ENCODE measurements at regions not wholly inside any gene's neighbourhood (a gene's known extent, or its start where the extent isn't known, plus 50 kb on each side); places are given as distances from the start of the nearest gene placed in this dataset.

GRCh38 chr12:77442633-77443032 is 377.3 kb upstream of the E2F7 start:
- H3K27me3 ChIP-seq (ENCODE audit: control insufficient read depth in 5 of 5, insufficient read depth in 4 of 5, low read length in 5 of 5) = no peaks in the 10 kb centered on the region
- H3K27ac ChIP-seq (ENCODE audit: low read depth, low read length) = peak overlapping the region; percentile 39
- peaks cover 0 to 28% (median 9%) of the 10 kb centered on the region in 5 donors for H3K4me1 ChIP-seq (ENCODE audit: control insufficient read depth in 5 of 5, insufficient read depth in 5 of 5, low read length in 5 of 5)
- no peak overlapping the region for H3K4me3 ChIP-seq (ENCODE audit: low read depth in 1 of 5, low read length in 5 of 5)
- H3K9me3 ChIP-seq (ENCODE audit: control insufficient read depth in 5 of 5, low read length in 5 of 5) = peaks cover 0 to 3% (median 0%) of the 10 kb centered on the region in 5 donors
- H3K9ac ChIP-seq (ENCODE audit: low read length in 5 of 5) = peak overlapping the region in 1 of 5 donors; percentile 24
- no peaks in the 10 kb centered on the region for H3K36me3 ChIP-seq (ENCODE audit: control insufficient read depth in 5 of 5, insufficient read depth in 5 of 5, low read length in 5 of 5)

DNA sequence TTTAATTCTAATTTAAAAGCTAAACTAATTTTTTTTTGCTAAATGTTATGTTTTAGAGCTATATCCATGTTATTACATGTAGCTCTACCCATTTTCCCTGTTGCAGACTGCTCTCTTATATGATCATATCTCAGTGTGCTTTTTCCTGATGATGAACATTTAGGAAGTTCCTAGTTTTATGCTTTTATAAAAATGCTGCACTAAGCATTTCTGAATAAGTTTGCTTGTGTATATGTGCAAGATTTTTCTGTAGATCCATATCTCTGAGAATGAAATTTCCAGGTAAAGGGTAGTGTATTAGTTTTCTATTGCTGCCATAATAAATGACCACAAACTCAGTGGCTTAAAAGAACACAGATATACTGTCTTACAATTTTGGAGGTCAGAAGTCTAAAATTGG is 374.4 kb upstream of the E2F7 start:
- Histone ChIP-seq H3K4me3 (ENCODE audit: low read depth in 1 of 5, low read length in 5 of 5) (no peak overlapping the region), H3K9ac (ENCODE audit: low read length in 5 of 5) (no peak overlapping the region), H3K36me3 (ENCODE audit: control insufficient read depth in 5 of 5, insufficient read depth in 5 of 5, low read length in 5 of 5) (no peaks in the 10 kb centered on the region), H3K27ac (ENCODE audit: low read depth, low read length) (no peak overlapping the region), H3K4me1 (ENCODE audit: control insufficient read depth in 5 of 5, insufficient read depth in 5 of 5, low read length in 5 of 5) (peaks cover 2 to 41% (median 20%) of the 10 kb centered on the region in 5 donors), H3K27me3 (ENCODE audit: control insufficient read depth in 5 of 5, insufficient read depth in 4 of 5, low read length in 5 of 5) (no peaks in the 10 kb centered on the region), H3K9me3 (ENCODE audit: control insufficient read depth in 5 of 5, low read length in 5 of 5) (no peaks in the 10 kb centered on the region)

GRCh38 chr12:77438644-77439043 is 373.3 kb upstream of the E2F7 start:
- Histone ChIP-seq H3K4me3 (ENCODE audit: low read depth in 1 of 5, low read length in 5 of 5) (no peak overlapping the region), H3K9ac (ENCODE audit: low read length in 5 of 5) (no peak overlapping the region), H3K27ac (ENCODE audit: low read depth, low read length) (no peak overlapping the region), H3K4me1 (ENCODE audit: control insufficient read depth in 5 of 5, insufficient read depth in 5 of 5, low read length in 5 of 5) (peaks cover 2 to 44% (median 20%) of the 10 kb centered on the region in 5 donors), H3K9me3 (ENCODE audit: control insufficient read depth in 5 of 5, low read length in 5 of 5) (no peaks in the 10 kb centered on the region), H3K36me3 (ENCODE audit: control insufficient read depth in 5 of 5, insufficient read depth in 5 of 5, low read length in 5 of 5) (no peaks in the 10 kb centered on the region), H3K27me3 (ENCODE audit: control insufficient read depth in 5 of 5, insufficient read depth in 4 of 5, low read length in 5 of 5) (no peaks in the 10 kb centered on the region)

DNA sequence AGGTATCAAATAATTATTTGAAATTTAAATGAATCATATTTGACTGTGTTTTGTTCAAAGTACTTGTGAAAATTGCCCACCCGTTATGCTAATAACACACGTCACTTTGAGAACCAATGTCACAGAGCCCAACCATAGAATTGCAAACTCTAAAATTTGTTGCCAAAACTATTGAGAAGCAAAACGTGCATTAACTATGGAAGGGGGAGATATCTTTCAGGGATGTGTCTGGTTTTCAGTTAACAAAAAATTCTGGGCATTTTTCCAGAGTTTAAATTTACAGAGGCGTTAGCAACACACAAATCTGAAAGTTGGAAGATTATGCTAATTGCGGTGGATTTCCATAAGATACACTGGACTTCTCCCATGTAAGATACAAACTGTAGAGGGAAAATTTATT is 371.8 kb upstream of the E2F7 start:
- Histone ChIP-seq H3K9me3 (ENCODE audit: control insufficient read depth in 5 of 5, low read length in 5 of 5) (no peaks in the 10 kb centered on the region), H3K27ac (ENCODE audit: low read depth, low read length) (no peak overlapping the region), H3K9ac (ENCODE audit: low read length in 5 of 5) (no peak overlapping the region), H3K4me1 (ENCODE audit: control insufficient read depth in 5 of 5, insufficient read depth in 5 of 5, low read length in 5 of 5) (peaks cover 0 to 34% (median 11%) of the 10 kb centered on the region in 5 donors), H3K4me3 (ENCODE audit: low read depth in 1 of 5, low read length in 5 of 5) (no peak overlapping the region), H3K27me3 (ENCODE audit: control insufficient read depth in 5 of 5, insufficient read depth in 4 of 5, low read length in 5 of 5) (no peaks in the 10 kb centered on the region), H3K36me3 (ENCODE audit: control insufficient read depth in 5 of 5, insufficient read depth in 5 of 5, low read length in 5 of 5) (no peaks in the 10 kb centered on the region)

DNA sequence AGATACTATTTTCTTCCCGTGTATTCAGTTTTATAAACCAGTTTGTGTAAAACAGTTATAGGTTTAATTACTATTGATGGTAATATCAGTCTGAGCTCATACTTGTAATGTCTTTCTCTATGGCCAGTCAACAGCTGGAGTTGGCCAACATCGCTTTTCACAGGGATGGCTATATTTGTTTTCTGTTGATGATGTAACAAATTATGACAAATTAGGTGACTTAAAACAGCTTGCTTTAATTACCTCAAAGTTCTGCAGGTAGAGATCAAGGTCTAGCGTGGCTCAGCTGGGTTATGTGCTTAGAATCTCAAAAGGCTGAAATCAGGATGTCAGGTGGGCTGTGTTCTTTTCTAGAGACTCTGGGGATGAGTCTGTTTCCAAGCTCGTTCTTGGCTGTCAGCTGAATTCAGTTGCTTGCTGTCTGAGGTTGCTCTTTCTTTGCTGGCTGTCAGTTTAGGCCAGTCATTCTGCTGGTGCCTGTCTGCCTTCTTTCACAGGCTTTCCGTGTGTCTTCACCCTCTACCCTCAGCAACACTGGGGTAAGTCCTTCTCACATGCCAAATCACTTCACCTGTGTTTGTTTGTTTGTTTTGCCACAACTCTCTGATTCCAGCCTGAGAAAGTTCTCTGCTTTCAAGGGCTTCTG is 370.2 kb upstream of the E2F7 start:
- H3K9me3 ChIP-seq (ENCODE audit: control insufficient read depth in 5 of 5, low read length in 5 of 5) = no peaks in the 10 kb centered on the region
- peak overlapping the region; percentile 40 for H3K27ac ChIP-seq (ENCODE audit: low read depth, low read length)
- H3K36me3 ChIP-seq (ENCODE audit: control insufficient read depth in 5 of 5, insufficient read depth in 5 of 5, low read length in 5 of 5) = no peaks in the 10 kb centered on the region
- no peak overlapping the region for H3K9ac ChIP-seq (ENCODE audit: low read length in 5 of 5)
- no peaks in the 10 kb centered on the region for H3K27me3 ChIP-seq (ENCODE audit: control insufficient read depth in 5 of 5, insufficient read depth in 4 of 5, low read length in 5 of 5)
- no peak overlapping the region for H3K4me3 ChIP-seq (ENCODE audit: low read depth in 1 of 5, low read length in 5 of 5)
- H3K4me1 ChIP-seq (ENCODE audit: control insufficient read depth in 5 of 5, insufficient read depth in 5 of 5, low read length in 5 of 5) = peaks cover 0 to 23% (median 11%) of the 10 kb centered on the region in 5 donors

- Histone ChIP-seq H3K4me1 (ENCODE audit: control insufficient read depth in 5 of 5, insufficient read depth in 5 of 5, low read length in 5 of 5) (peaks cover 0 to 27% (median 11%) of the 10 kb centered on the region in 5 donors), H3K9ac (ENCODE audit: low read length in 5 of 5) (no peak overlapping the region), H3K4me3 (ENCODE audit: low read depth in 1 of 5, low read length in 5 of 5) (no peak overlapping the region), H3K9me3 (ENCODE audit: control insufficient read depth in 5 of 5, low read length in 5 of 5) (no peaks in the 10 kb centered on the region), H3K36me3 (ENCODE audit: control insufficient read depth in 5 of 5, insufficient read depth in 5 of 5, low read length in 5 of 5) (no peaks in the 10 kb centered on the region), H3K27ac (ENCODE audit: low read depth, low read length) (no peak overlapping the region), H3K27me3 (ENCODE audit: control insufficient read depth in 5 of 5, insufficient read depth in 4 of 5, low read length in 5 of 5) (no peaks in the 10 kb centered on the region)
Measured at GRCh38 chr12:77433799-77434198, 368.4 kb upstream of the E2F7 start.

DNA sequence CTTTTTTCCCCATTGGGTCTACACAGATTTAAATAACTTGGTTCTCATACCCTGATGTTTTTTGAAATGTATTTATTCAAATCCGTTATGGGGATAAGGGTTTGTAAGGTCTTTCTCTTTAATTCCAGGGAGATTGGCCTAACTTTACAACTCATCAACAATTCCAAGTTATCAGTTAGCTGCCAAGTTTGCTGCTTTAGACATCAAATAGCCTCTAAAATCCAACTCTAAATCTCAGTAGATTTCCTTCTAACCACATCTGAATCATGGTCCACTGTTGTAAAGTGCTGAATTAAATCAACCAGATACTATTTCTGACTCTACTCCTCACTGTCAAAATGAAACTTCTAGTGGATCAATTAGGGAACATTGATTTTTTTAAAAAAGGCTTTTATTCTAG is 364.1 kb upstream of the E2F7 start:
- H3K27ac ChIP-seq (ENCODE audit: low read depth, low read length) = no peak overlapping the region
- no peaks in the 10 kb centered on the region for H3K36me3 ChIP-seq (ENCODE audit: control insufficient read depth in 5 of 5, insufficient read depth in 5 of 5, low read length in 5 of 5)
- no peak overlapping the region for H3K4me3 ChIP-seq (ENCODE audit: low read depth in 1 of 5, low read length in 5 of 5)
- H3K9me3 ChIP-seq (ENCODE audit: control insufficient read depth in 5 of 5, low read length in 5 of 5) = peaks cover 0 to 3% (median 0%) of the 10 kb centered on the region in 5 donors
- H3K9ac ChIP-seq (ENCODE audit: low read length in 5 of 5) = no peak overlapping the region
- peaks cover 0 to 20% (median 0%) of the 10 kb centered on the region in 5 donors for H3K4me1 ChIP-seq (ENCODE audit: control insufficient read depth in 5 of 5, insufficient read depth in 5 of 5, low read length in 5 of 5)
- no peaks in the 10 kb centered on the region for H3K27me3 ChIP-seq (ENCODE audit: control insufficient read depth in 5 of 5, insufficient read depth in 4 of 5, low read length in 5 of 5)

- H3K27ac ChIP-seq (ENCODE audit: low read depth, low read length) = no peak overlapping the region
- peaks cover 0 to 5% (median 0%) of the 10 kb centered on the region in 5 donors for H3K4me1 ChIP-seq (ENCODE audit: control insufficient read depth in 5 of 5, insufficient read depth in 5 of 5, low read length in 5 of 5)
- H3K9me3 ChIP-seq (ENCODE audit: control insufficient read depth in 5 of 5, low read length in 5 of 5) = peaks cover 0 to 3% (median 0%) of the 10 kb centered on the region in 5 donors
- H3K9ac ChIP-seq (ENCODE audit: low read length in 5 of 5) = no peak overlapping the region
- no peaks in the 10 kb centered on the region for H3K27me3 ChIP-seq (ENCODE audit: control insufficient read depth in 5 of 5, insufficient read depth in 4 of 5, low read length in 5 of 5)
- no peaks in the 10 kb centered on the region for H3K36me3 ChIP-seq (ENCODE audit: control insufficient read depth in 5 of 5, insufficient read depth in 5 of 5, low read length in 5 of 5)
- H3K4me3 ChIP-seq (ENCODE audit: low read depth in 1 of 5, low read length in 5 of 5) = no peak overlapping the region
Measured at GRCh38 chr12:77421152-77421551, 355.8 kb upstream of the E2F7 start.

- Histone ChIP-seq H3K4me3 (ENCODE audit: low read depth in 1 of 5, low read length in 5 of 5) (no peak overlapping the region), H3K36me3 (ENCODE audit: control insufficient read depth in 5 of 5, insufficient read depth in 5 of 5, low read length in 5 of 5) (no peaks in the 10 kb centered on the region), H3K27me3 (ENCODE audit: control insufficient read depth in 5 of 5, insufficient read depth in 4 of 5, low read length in 5 of 5) (no peaks in the 10 kb centered on the region), H3K4me1 (ENCODE audit: control insufficient read depth in 5 of 5, insufficient read depth in 5 of 5, low read length in 5 of 5) (peaks cover 0 to 13% (median 0%) of the 10 kb centered on the region in 5 donors), H3K9ac (ENCODE audit: low read length in 5 of 5) (no peak overlapping the region), H3K27ac (ENCODE audit: low read depth, low read length) (no peak overlapping the region), H3K9me3 (ENCODE audit: control insufficient read depth in 5 of 5, low read length in 5 of 5) (no peaks in the 10 kb centered on the region)
Measured at GRCh38 chr12:77409551-77409950, 344.2 kb upstream of the E2F7 start.

DNA sequence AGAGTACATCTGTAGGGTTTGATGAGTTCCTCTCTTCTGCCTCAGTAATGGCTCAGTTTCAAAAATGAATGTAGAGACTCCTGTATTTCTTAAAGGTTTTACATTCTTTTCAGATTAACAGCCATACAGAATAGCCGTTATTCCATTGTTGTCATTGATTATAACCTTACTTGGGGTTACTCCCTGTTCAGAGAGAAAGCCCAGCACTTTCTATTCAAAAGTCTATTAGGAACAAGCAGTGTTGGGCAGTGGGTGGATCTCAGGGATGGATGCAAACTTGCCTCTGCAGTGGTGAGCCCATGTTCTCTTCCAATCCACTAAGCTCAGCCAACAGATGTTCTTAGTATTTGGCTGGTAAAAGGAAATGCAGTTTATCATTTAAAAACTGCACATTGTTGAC is 342.6 kb upstream of the E2F7 start:
- H3K27me3 ChIP-seq (ENCODE audit: control insufficient read depth in 5 of 5, insufficient read depth in 4 of 5, low read length in 5 of 5) = no peaks in the 10 kb centered on the region
- no peaks in the 10 kb centered on the region for H3K36me3 ChIP-seq (ENCODE audit: control insufficient read depth in 5 of 5, insufficient read depth in 5 of 5, low read length in 5 of 5)

More for the DNA sequence above, 342.6 kb upstream of the E2F7 start:
- H3K4me1 ChIP-seq (ENCODE audit: control insufficient read depth in 5 of 5, insufficient read depth in 5 of 5, low read length in 5 of 5) = peaks cover 0 to 16% (median 3%) of the 10 kb centered on the region in 5 donors
- H3K9me3 ChIP-seq (ENCODE audit: control insufficient read depth in 5 of 5, low read length in 5 of 5) = no peaks in the 10 kb centered on the region
- H3K9ac ChIP-seq (ENCODE audit: low read length in 5 of 5) = no peak overlapping the region
- no peak overlapping the region for H3K4me3 ChIP-seq (ENCODE audit: low read depth in 1 of 5, low read length in 5 of 5)
- H3K27ac ChIP-seq (ENCODE audit: low read depth, low read length) = no peak overlapping the region
